VCaP (cell line): ENCODE measurements at regions not wholly inside any gene's neighbourhood (a gene's known extent, or its start where the extent isn't known, plus 50 kb on each side); places are given as distances from the start of the nearest gene placed in this dataset.

Experiments
- H3K27ac ChIP-seq: fragments of 450-650 bp; 2 replicates; pipeline ENCODE4 v1.5.1; 2017
- TF ChIP-seq, protein P1 (sequence below): fragments of 450-650 bp; conservative IDR thresholded peaks from 2 replicates; pipeline ENCODE4 v1.5.1; 2017; ENCODE audit warnings: mild to moderate bottlenecking, moderate library complexity

DNA sequence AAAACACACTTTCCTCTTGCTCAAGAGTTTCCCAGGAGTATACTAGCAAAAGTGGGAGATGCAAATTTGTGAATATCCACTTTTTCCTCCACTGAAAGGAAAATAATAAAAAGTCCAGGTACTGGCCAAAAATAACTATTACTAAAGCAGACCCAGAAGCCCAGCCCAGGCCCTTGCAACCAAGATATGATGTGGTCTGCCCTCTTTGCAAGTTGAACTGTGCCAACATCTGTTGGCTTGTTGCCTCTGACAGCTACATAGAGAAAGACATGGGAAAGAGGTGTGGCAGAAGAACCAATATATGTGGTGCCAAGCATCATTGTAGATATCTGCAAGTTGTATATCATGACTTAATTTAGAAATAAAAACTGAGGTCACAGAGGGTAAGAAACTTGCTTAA, 78.4 kb upstream of the JAG1 start:
- TF ChIP-seq, protein P1, sequence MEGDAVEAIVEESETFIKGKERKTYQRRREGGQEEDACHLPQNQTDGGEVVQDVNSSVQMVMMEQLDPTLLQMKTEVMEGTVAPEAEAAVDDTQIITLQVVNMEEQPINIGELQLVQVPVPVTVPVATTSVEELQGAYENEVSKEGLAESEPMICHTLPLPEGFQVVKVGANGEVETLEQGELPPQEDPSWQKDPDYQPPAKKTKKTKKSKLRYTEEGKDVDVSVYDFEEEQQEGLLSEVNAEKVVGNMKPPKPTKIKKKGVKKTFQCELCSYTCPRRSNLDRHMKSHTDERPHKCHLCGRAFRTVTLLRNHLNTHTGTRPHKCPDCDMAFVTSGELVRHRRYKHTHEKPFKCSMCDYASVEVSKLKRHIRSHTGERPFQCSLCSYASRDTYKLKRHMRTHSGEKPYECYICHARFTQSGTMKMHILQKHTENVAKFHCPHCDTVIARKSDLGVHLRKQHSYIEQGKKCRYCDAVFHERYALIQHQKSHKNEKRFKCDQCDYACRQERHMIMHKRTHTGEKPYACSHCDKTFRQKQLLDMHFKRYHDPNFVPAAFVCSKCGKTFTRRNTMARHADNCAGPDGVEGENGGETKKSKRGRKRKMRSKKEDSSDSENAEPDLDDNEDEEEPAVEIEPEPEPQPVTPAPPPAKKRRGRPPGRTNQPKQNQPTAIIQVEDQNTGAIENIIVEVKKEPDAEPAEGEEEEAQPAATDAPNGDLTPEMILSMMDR: no peak
- H3K27ac ChIP-seq: no peak overlapping the region

DNA sequence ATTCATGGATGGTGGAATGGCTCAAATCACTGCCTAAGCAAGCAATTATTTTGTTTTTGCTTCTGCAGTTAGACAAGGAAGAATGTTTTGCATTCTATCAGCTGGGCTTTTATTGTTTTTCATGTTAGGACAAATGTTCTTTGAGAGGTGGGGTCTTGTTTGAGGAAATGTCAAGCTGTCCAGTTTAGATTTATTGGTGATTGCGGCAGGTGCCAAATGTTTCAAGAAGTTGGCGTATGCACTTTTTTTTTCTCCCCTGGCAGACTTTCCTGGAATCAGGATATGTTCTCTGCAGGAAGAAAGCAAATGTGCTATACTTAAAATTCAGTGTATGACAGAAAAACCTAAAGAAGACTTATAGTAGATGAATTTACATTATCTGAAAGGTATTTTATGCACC, 81.0 kb upstream of the JAG1 start:
- TF ChIP-seq, protein P1: no peak
- H3K27ac ChIP-seq: no peak overlapping the region; the same call in 1 of the 2 replicates

GRCh38 chr20:10758446-10758845, 84.6 kb upstream of the JAG1 start:
- TF ChIP-seq, protein P1: no peak
- H3K27ac ChIP-seq: no peak overlapping the region

GRCh38 chr20:10761232-10761631, 87.4 kb upstream of the JAG1 start:
- TF ChIP-seq, protein P1: no peak

GRCh38 chr20:10761786-10762185, 88.0 kb upstream of the JAG1 start:
- no peak overlapping the region for H3K27ac ChIP-seq
- TF ChIP-seq, protein P1: no peak

More at GRCh38 chr20:10761232-10761631, 87.4 kb upstream of the JAG1 start:
- no peak overlapping the region for H3K27ac ChIP-seq

- no peak overlapping the region for H3K27ac ChIP-seq
- TF ChIP-seq, protein P1: no peak
These were observed 88.4 kb upstream of the JAG1 start for GRCh38 chr20:10762216-10762615.

GRCh38 chr20:10763112-10763511, 89.3 kb upstream of the JAG1 start:
- TF ChIP-seq, protein P1: no peak
- H3K27ac ChIP-seq: no peak overlapping the region

GRCh38 chr20:10769700-10770099, 95.9 kb upstream of the JAG1 start:
- H3K27ac ChIP-seq: no peak overlapping the region
- TF ChIP-seq, protein P1: no peak
